Stimulated activated naive B cell treated with anti-CD40 and anti-IgM and Interleukin-4, amounts not matched to agents 10 μg/mL and 1 μg/mL and 100 μg/mL, for 72 hours (primary cell): ENCODE measurements at regions not wholly inside any gene's neighbourhood (a gene's known extent, or its start where the extent isn't known, plus 50 kb on each side); places are given as distances from the start of the nearest gene placed in this dataset.

Experiments
- ATAC-seq, 2 donors: fragments of 150-1000 bp; cut with Tn5 transposase; replicated peaks; 2 replicates each; pipeline ENCODE4 v1.10.0; 2021; ENCODE audit warnings: moderate library complexity in 1 of 2
- DNase-seq: peaks from one replicate; pipeline ENCODE4 v3.0.0; 2021
- H3K27ac Mint-ChIP-seq: one replicate; pipeline ENCODE4 v1.8.0; 2022; ENCODE audit warnings: mild to moderate bottlenecking, mixed read lengths
- H3K27me3 Mint-ChIP-seq, 2 donors: one replicate each; pipeline ENCODE4 v1.8.0; 2022; ENCODE audit warnings: mixed read lengths in 2 of 2
- H3K36me3 Mint-ChIP-seq, 2 donors: one replicate each; pipeline ENCODE4 v1.8.0; 2022; ENCODE audit warnings: mixed read lengths in 2 of 2, mild to moderate bottlenecking in 1 of 2
- H3K4me1 Mint-ChIP-seq, 2 donors: one replicate each; pipeline ENCODE4 v1.8.0; 2022; ENCODE audit warnings: mixed read lengths in 2 of 2, mild to moderate bottlenecking in 1 of 2
- H3K4me3 Mint-ChIP-seq, 2 donors: one replicate each; pipeline ENCODE4 v1.8.0; 2022; ENCODE audit warnings: mild to moderate bottlenecking in 2 of 2, mixed read lengths in 2 of 2, moderate library complexity in 1 of 2
- H3K9me3 Mint-ChIP-seq, 2 donors: one replicate each; pipeline ENCODE4 v1.8.0; 2022; ENCODE audit warnings: mixed read lengths in 2 of 2, mild to moderate bottlenecking in 1 of 2

- no peaks in the 10 kb centered on the region for H3K36me3 Mint-ChIP-seq
- peaks cover under 1 to 4% of the 10 kb centered on the region in 2 donors for H3K27me3 Mint-ChIP-seq
- H3K4me1 Mint-ChIP-seq, result peaks cover 5 to 6% of the 10 kb centered on the region in 2 donors
- no peak overlapping the region for H3K4me3 Mint-ChIP-seq
- no peak overlapping the region for H3K27ac Mint-ChIP-seq
- ATAC-seq (no peak), DNase-seq (no peak)
- H3K9me3 Mint-ChIP-seq, result peaks cover 0 to under 1% of the 10 kb centered on the region in 2 donors
Observed at GRCh38 chr6:105593056-105593690, 190.3 kb upstream of the PREP start.

- Mint-ChIP-seq H3K27ac (no peak overlapping the region), H3K4me1 (peaks cover 5 to 6% of the 10 kb centered on the region in 2 donors), H3K27me3 (peaks cover 0 to 8% of the 10 kb centered on the region in 2 donors), H3K36me3 (no peaks in the 10 kb centered on the region), H3K9me3 (no peaks in the 10 kb centered on the region), H3K4me3 (no peak overlapping the region)
- DNase-seq (no peak), ATAC-seq (no peak)
Observed at GRCh38 chr6:105592329-105592728, 189.4 kb upstream of the PREP start.

- DNase-seq, result no peak
- peaks cover 0 to 10% of the 10 kb centered on the region in 2 donors for H3K27me3 Mint-ChIP-seq
- H3K4me1 Mint-ChIP-seq, result peaks cover 5 to 6% of the 10 kb centered on the region in 2 donors
- no peaks in the 10 kb centered on the region for H3K9me3 Mint-ChIP-seq
- H3K4me3 Mint-ChIP-seq, result no peak overlapping the region
- H3K27ac Mint-ChIP-seq, result peak overlapping the region; percentile 2
- H3K36me3 Mint-ChIP-seq, result no peaks in the 10 kb centered on the region
- peak; percentile 89 to 97 for ATAC-seq
Observed at GRCh38 chr6:105591053-105591452, 188.2 kb upstream of the PREP start.

GRCh38 chr6:105588123-105588710, 185.3 kb upstream of the PREP start:
- H3K4me3 Mint-ChIP-seq, result no peak overlapping the region
- H3K4me1 Mint-ChIP-seq, result peaks cover 5 to 6% of the 10 kb centered on the region in 2 donors
- H3K36me3 Mint-ChIP-seq, result no peaks in the 10 kb centered on the region
- H3K27me3 Mint-ChIP-seq, result peaks cover 0 to 10% of the 10 kb centered on the region in 2 donors
- H3K27ac Mint-ChIP-seq, result no peak overlapping the region
- DNase-seq (no peak), ATAC-seq (no peak)
- no peaks in the 10 kb centered on the region for H3K9me3 Mint-ChIP-seq

GRCh38 chr6:105587349-105588122, 184.7 kb upstream of the PREP start:
- DNase-seq, result no peak
- H3K36me3 Mint-ChIP-seq, result no peaks in the 10 kb centered on the region
- H3K9me3 Mint-ChIP-seq, result no peaks in the 10 kb centered on the region
- H3K4me1 Mint-ChIP-seq, result peaks cover 5 to 6% of the 10 kb centered on the region in 2 donors
- H3K27ac Mint-ChIP-seq, result no peak overlapping the region
- H3K27me3 Mint-ChIP-seq, result peaks cover 2 to 8% of the 10 kb centered on the region in 2 donors
- H3K4me3 Mint-ChIP-seq, result no peak overlapping the region
- ATAC-seq, result no peak

GRCh38 chr6:105578179-105578707, 175.4 kb upstream of the PREP start:
- peaks cover 24 to 29% of the 10 kb centered on the region in 2 donors for H3K27me3 Mint-ChIP-seq
- H3K36me3 Mint-ChIP-seq, result no peaks in the 10 kb centered on the region
- no peak overlapping the region for H3K27ac Mint-ChIP-seq
- no peaks in the 10 kb centered on the region for H3K4me1 Mint-ChIP-seq
- H3K4me3 Mint-ChIP-seq, result no peak overlapping the region
- ATAC-seq (no peak), DNase-seq (no peak)
- H3K9me3 Mint-ChIP-seq, result no peaks in the 10 kb centered on the region

- no peak overlapping the region for H3K4me3 Mint-ChIP-seq
- no peaks in the 10 kb centered on the region for H3K9me3 Mint-ChIP-seq
- DNase-seq, result no peak
- H3K36me3 Mint-ChIP-seq, result no peaks in the 10 kb centered on the region
- H3K27ac Mint-ChIP-seq, result no peak overlapping the region
- no peak for ATAC-seq
- no peaks in the 10 kb centered on the region for H3K4me1 Mint-ChIP-seq
- peaks cover 15 to 21% of the 10 kb centered on the region in 2 donors for H3K27me3 Mint-ChIP-seq
Observed at GRCh38 chr6:105573556-105573955, 170.7 kb upstream of the PREP start.

GRCh38 chr6:105573138-105573537, 170.3 kb upstream of the PREP start:
- no peak for DNase-seq
- ATAC-seq, result no peak
- H3K4me3 Mint-ChIP-seq, result no peak overlapping the region
- H3K27me3 Mint-ChIP-seq, result peaks cover 12 to 17% of the 10 kb centered on the region in 2 donors
- H3K27ac Mint-ChIP-seq, result no peak overlapping the region
- H3K4me1 Mint-ChIP-seq, result no peaks in the 10 kb centered on the region
- H3K9me3 Mint-ChIP-seq, result no peaks in the 10 kb centered on the region
- no peaks in the 10 kb centered on the region for H3K36me3 Mint-ChIP-seq

- H3K9me3 Mint-ChIP-seq, result no peaks in the 10 kb centered on the region
- peaks cover 10 to 11% of the 10 kb centered on the region in 2 donors for H3K27me3 Mint-ChIP-seq
- H3K4me3 Mint-ChIP-seq, result no peak overlapping the region
- no peaks in the 10 kb centered on the region for H3K4me1 Mint-ChIP-seq
- H3K36me3 Mint-ChIP-seq, result no peaks in the 10 kb centered on the region
- H3K27ac Mint-ChIP-seq, result no peak overlapping the region
- DNase-seq (no peak), ATAC-seq (no peak)
Observed at GRCh38 chr6:105570416-105570815, 167.5 kb upstream of the PREP start.

- H3K36me3 Mint-ChIP-seq, result no peaks in the 10 kb centered on the region
Observed at GRCh38 chr6:105569706-105570105, 166.8 kb upstream of the PREP start.

GRCh38 chr6:105568751-105569150, 165.9 kb upstream of the PREP start:
- Mint-ChIP-seq H3K27ac (no peak overlapping the region), H3K36me3 (no peaks in the 10 kb centered on the region), H3K9me3 (no peaks in the 10 kb centered on the region), H3K27me3 (peaks cover 11 to 20% of the 10 kb centered on the region in 2 donors), H3K4me1 (no peaks in the 10 kb centered on the region), H3K4me3 (no peak overlapping the region)
- no peak for DNase-seq
- ATAC-seq, result no peak

More at GRCh38 chr6:105569706-105570105, 166.8 kb upstream of the PREP start:
- H3K27ac Mint-ChIP-seq, result no peak overlapping the region
- H3K9me3 Mint-ChIP-seq, result no peaks in the 10 kb centered on the region
- no peaks in the 10 kb centered on the region for H3K4me1 Mint-ChIP-seq
- DNase-seq, result no peak
- no peak for ATAC-seq
- H3K27me3 Mint-ChIP-seq, result peaks cover 11 to 14% of the 10 kb centered on the region in 2 donors
- no peak overlapping the region for H3K4me3 Mint-ChIP-seq

- no peak for ATAC-seq
- no peak for DNase-seq
- no peak overlapping the region for H3K27ac Mint-ChIP-seq
- no peaks in the 10 kb centered on the region for H3K4me1 Mint-ChIP-seq
- H3K27me3 Mint-ChIP-seq, result peaks cover 11 to 20% of the 10 kb centered on the region in 2 donors
- no peak overlapping the region for H3K4me3 Mint-ChIP-seq
- H3K9me3 Mint-ChIP-seq, result no peaks in the 10 kb centered on the region
- no peaks in the 10 kb centered on the region for H3K36me3 Mint-ChIP-seq
Observed at GRCh38 chr6:105568142-105568541, 165.3 kb upstream of the PREP start.

- H3K36me3 Mint-ChIP-seq, result no peaks in the 10 kb centered on the region
- H3K4me1 Mint-ChIP-seq, result no peaks in the 10 kb centered on the region
- no peak for DNase-seq
- H3K4me3 Mint-ChIP-seq, result no peak overlapping the region
- peaks cover 7 to 20% of the 10 kb centered on the region in 2 donors for H3K27me3 Mint-ChIP-seq
- no peak for ATAC-seq
- no peak overlapping the region for H3K27ac Mint-ChIP-seq
- peaks cover 0 to 2% of the 10 kb centered on the region in 2 donors for H3K9me3 Mint-ChIP-seq
Observed at GRCh38 chr6:105567140-105567539, 164.3 kb upstream of the PREP start.

- Mint-ChIP-seq H3K36me3 (no peaks in the 10 kb centered on the region), H3K4me1 (no peaks in the 10 kb centered on the region), H3K4me3 (no peak overlapping the region), H3K9me3 (peaks cover 0 to 5% of the 10 kb centered on the region in 2 donors), H3K27ac (no peak overlapping the region), H3K27me3 (peaks cover under 1 to 20% of the 10 kb centered on the region in 2 donors)
- DNase-seq (no peak), ATAC-seq (no peak)
Observed at GRCh38 chr6:105566503-105566902, 163.6 kb upstream of the PREP start.
